IgD-negative memory B cell (primary cell): ENCODE measurements at regions not wholly inside any gene's neighbourhood (a gene's known extent, or its start where the extent isn't known, plus 50 kb on each side); places are given as distances from the start of the nearest gene placed in this dataset.

ENCODE experiments used
- H3K27ac Mint-ChIP-seq, 3 donors: one replicate each; pipeline ENCODE4 v1.8.0; 2020 to 2022; ENCODE audit warnings: mild to moderate bottlenecking in 3 of 3, mixed read lengths in 3 of 3, moderate library complexity in 1 of 3
- H3K27me3 Mint-ChIP-seq: one replicate; pipeline ENCODE4 v1.8.0; 2021; ENCODE audit warnings: mixed read lengths
- H3K36me3 Mint-ChIP-seq: one replicate; pipeline ENCODE4 v1.8.0; 2020; ENCODE audit warnings: mild to moderate bottlenecking, mixed read lengths
- H3K4me1 Mint-ChIP-seq, 3 donors: one replicate each; pipeline ENCODE4 v1.8.0; 2020 to 2022; ENCODE audit warnings: mixed read lengths in 3 of 3, mild to moderate bottlenecking in 1 of 3
- H3K4me3 Mint-ChIP-seq, 4 donors: one replicate each; pipeline ENCODE4 v1.8.0; 2020 to 2022; ENCODE audit warnings: mild to moderate bottlenecking in 4 of 4, mixed read lengths in 4 of 4, moderate library complexity in 3 of 4
- H3K9me3 Mint-ChIP-seq, 3 donors: one replicate each; pipeline ENCODE4 v1.8.0; 2020 to 2021; ENCODE audit warnings: mixed read lengths in 3 of 3, mild to moderate bottlenecking in 1 of 3

DNA sequence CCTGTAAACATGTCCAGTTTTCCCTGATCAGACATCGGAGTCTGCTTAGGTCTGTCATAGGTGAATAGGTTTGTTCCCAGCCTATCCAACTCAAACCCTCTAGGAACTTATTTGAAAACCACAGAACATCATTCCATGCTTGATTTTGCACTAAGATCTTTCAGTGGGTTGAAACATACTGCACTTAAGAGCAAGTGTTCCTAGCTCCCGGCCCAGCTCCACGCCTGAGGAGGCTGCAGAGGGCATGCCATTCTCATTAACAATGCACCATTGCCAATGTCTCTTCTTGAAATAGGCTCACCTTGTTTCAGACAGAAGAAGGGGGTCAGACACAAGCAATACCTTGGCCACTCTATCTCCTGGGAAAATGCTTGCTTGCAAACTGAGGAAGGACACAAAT is 78.0 kb upstream of the EGR2 start:
- no peaks in the 10 kb centered on the region for H3K9me3 Mint-ChIP-seq
- no peaks in the 10 kb centered on the region for H3K36me3 Mint-ChIP-seq
- H3K4me3 Mint-ChIP-seq, result no peak overlapping the region
- H3K27ac Mint-ChIP-seq, result no peak overlapping the region
- no peaks in the 10 kb centered on the region for H3K4me1 Mint-ChIP-seq
- peaks cover 3% of the 10 kb centered on the region for H3K27me3 Mint-ChIP-seq

DNA sequence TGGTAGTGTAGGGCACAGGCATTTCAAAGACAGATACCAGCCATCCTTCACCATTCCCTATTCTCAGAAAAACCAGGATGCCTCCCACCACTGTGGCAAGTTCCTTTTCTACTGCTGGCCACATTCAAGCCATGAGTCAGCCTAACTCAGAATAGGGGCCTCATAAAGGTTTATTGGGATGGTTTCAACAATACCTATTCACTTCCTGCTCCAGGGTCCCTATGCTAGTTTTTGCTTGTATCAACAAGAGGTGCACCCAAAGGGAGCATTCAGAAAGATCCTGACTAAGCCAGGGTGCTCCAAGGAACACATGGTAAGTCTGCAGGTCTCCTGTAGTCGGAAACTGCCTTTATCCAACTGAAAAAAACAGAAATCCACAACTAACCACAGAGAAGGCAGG is 76.9 kb upstream of the EGR2 start:
- H3K27ac Mint-ChIP-seq, result no peak overlapping the region
- peaks cover 2% of the 10 kb centered on the region for H3K27me3 Mint-ChIP-seq
- H3K9me3 Mint-ChIP-seq, result no peaks in the 10 kb centered on the region
- H3K4me3 Mint-ChIP-seq, result no peak overlapping the region
- no peaks in the 10 kb centered on the region for H3K36me3 Mint-ChIP-seq
- H3K4me1 Mint-ChIP-seq, result no peaks in the 10 kb centered on the region

DNA sequence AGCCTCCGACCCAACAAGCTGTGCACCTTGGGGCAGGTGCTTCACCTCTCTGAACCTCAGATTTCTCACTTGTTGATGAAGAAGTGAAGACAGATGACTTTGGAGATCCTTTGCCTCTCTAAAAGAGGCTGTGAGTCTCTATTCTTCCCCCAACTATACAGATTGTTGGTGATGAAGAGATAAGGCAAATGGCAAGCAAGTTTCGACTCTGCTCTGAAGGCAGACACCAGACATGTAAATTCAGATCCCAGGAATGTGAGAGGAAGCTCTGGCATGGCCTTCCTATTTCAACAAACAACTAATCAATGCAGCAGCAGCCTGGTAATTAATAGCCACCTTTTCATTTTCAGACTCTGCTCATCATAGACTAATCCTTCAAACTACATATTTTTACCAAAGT is 74.2 kb upstream of the EGR2 start:
- H3K9me3 Mint-ChIP-seq, result no peaks in the 10 kb centered on the region
- no peak overlapping the region for H3K27ac Mint-ChIP-seq
- H3K4me3 Mint-ChIP-seq, result no peak overlapping the region
- H3K36me3 Mint-ChIP-seq, result no peaks in the 10 kb centered on the region
- H3K4me1 Mint-ChIP-seq, result peaks cover 0 to 4% (median 0%) of the 10 kb centered on the region in 3 donors
- H3K27me3 Mint-ChIP-seq, result peaks cover 2% of the 10 kb centered on the region

DNA sequence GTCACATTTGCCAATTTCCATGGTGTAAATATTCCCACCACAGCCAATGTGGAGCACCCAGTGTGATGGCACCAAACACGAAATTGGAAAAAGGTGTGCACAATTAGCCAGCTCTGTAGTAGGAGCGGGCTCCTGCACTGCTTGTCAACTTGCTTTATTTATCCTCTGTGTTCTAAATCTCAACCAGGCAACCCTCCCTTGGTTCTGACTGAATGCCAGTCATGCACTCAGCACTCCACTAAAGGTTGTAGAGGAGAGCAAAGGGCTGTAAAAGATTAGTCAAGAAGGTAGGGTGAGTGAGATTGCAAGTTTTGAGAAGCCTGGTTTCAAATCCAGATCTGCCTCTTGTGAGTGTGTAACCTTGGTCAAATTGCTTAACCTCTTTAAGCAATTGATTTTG is 71.5 kb upstream of the EGR2 start:
- no peak overlapping the region for H3K27ac Mint-ChIP-seq
- no peaks in the 10 kb centered on the region for H3K36me3 Mint-ChIP-seq
- no peaks in the 10 kb centered on the region for H3K27me3 Mint-ChIP-seq
- peaks cover 0 to 5% (median 0%) of the 10 kb centered on the region in 3 donors for H3K4me1 Mint-ChIP-seq
- no peak overlapping the region for H3K4me3 Mint-ChIP-seq
- H3K9me3 Mint-ChIP-seq, result no peaks in the 10 kb centered on the region

DNA sequence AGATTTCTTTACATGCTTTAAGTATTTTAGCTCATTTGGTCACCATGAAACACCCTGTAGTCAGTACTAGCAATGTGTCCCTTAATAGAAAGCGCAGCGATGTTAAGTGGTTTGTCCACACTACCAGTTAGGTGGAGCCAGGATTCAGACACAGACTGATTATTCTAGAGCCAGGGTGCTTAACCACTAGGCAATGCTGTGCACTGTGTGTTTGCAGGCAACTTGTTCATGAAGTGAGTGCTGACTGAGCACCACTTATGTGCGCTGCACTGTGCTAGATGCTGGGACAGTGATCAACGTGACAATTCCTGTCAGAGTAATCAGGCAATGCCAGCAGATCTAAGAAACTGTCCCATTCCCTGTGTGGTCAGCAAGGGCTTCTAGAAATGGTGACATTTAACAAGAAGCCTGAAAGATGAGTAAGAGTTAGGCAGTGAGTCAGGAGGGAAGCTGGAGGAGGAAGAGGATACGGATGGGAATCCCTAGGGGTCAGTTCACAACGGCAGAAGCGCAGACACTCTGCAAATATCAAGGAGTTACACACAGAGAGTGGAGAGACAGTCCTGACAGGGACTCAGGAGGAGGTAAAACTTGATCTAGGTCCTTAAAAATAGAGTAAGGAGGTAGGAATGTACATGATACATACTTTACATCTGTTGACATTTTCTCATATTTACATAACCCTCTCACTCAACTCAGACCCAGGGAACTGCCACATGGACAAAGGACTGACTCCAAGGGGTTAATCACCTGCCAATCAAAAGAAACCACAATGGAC is 69.7 kb upstream of the EGR2 start:
- Mint-ChIP-seq H3K36me3 (no peaks in the 10 kb centered on the region), H3K27me3 (peaks cover 5% of the 10 kb centered on the region), H3K27ac (peak overlapping the region in 1 of 3 donors; percentile 40), H3K9me3 (no peaks in the 10 kb centered on the region), H3K4me1 (peaks cover 0 to 5% (median 0%) of the 10 kb centered on the region in 3 donors), H3K4me3 (no peak overlapping the region)

DNA sequence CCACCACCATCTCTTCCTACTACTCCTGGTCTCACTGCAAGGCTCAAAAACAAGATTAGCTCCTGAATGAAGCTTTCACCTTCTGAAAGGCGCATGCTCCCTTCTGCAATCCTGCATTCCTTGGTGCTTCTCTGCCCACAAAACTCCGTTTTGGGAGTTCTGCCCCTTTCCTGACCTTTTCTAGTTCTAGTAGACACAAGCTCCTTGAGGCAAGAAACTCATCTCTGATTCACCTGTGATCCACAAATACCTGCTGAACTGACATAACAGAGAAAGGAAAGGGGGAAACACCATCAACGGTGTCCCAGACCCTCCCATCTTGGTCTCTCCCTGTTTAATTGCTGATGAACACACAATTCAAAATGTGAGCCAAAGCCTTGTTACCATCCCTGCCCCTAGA is 64.0 kb upstream of the EGR2 start:
- peaks cover 5% of the 10 kb centered on the region for H3K27me3 Mint-ChIP-seq
- no peaks in the 10 kb centered on the region for H3K36me3 Mint-ChIP-seq
- peaks cover 0 to 1% (median 0%) of the 10 kb centered on the region in 3 donors for H3K4me1 Mint-ChIP-seq
- H3K9me3 Mint-ChIP-seq, result no peaks in the 10 kb centered on the region
- H3K27ac Mint-ChIP-seq, result no peak overlapping the region
- no peak overlapping the region for H3K4me3 Mint-ChIP-seq

DNA sequence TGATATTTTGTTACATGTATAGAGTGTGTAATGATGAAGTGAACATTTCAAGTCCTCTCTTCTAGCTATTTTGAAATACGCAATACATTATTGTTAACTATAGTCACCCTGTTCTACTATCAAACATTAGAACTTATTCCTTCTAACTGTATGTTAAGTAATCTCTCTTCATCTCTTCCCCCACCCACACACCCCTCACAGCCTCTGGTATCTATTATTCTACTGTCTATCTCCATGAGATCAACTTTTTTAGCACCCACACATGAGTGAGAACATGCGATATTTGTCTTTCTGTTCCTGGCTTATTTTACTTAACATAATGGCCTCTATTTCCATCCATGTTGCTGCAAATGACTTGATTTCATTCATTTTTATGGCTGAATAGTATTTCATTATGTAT is 57.7 kb upstream of the EGR2 start:
- H3K27ac Mint-ChIP-seq, result no peak overlapping the region
- no peaks in the 10 kb centered on the region for H3K36me3 Mint-ChIP-seq
- no peaks in the 10 kb centered on the region for H3K9me3 Mint-ChIP-seq
- H3K4me3 Mint-ChIP-seq, result no peak overlapping the region
- H3K27me3 Mint-ChIP-seq, result no peaks in the 10 kb centered on the region
- H3K4me1 Mint-ChIP-seq, result no peaks in the 10 kb centered on the region

DNA sequence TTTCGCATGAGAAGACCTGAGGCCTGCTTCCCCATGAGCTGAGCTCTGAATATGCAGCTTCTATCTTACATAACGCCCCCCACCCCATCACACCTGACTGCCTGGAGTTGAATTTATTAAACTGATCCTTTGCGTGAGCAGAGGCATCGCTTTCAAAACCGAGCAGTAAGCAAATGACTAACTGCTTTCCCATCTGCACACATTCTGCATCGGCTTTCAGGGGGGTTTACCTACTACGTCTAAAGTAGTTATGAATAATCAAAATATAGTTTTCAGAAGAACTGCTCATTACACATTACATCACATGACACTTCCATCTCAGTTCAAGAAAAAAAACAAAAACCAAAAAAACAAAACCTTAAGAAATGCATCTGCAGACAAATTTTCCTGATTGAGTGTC is 54.7 kb upstream of the EGR2 start:
- Mint-ChIP-seq H3K4me3 (no peak overlapping the region), H3K9me3 (no peaks in the 10 kb centered on the region), H3K27ac (no peak overlapping the region)

DNA sequence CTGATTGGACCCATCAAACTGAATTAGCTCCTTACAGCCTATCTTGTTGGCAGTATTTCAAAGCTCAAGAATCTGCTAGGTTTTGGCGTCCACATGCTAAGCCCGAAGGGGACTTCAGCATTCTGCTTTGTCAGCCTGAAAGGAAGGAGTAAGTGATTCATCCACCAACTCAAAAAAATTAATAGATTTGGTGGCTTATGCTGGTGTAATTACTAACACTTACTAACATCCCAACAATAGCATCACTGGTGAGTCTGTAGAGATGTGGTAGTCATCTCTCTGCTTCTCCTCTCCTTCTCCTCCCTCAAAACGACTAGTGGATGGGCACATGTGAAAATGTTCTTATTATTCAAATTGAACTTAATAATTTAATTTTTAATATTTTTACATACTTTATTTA is 53.8 kb upstream of the EGR2 start:
- Mint-ChIP-seq H3K4me1 (no peaks in the 10 kb centered on the region), H3K4me3 (no peak overlapping the region), H3K9me3 (no peaks in the 10 kb centered on the region), H3K27me3 (no peaks in the 10 kb centered on the region), H3K36me3 (no peaks in the 10 kb centered on the region), H3K27ac (no peak overlapping the region)

More for the DNA sequence above, 54.7 kb upstream of the EGR2 start:
- Mint-ChIP-seq H3K27me3 (no peaks in the 10 kb centered on the region), H3K36me3 (no peaks in the 10 kb centered on the region), H3K4me1 (no peaks in the 10 kb centered on the region)

DNA sequence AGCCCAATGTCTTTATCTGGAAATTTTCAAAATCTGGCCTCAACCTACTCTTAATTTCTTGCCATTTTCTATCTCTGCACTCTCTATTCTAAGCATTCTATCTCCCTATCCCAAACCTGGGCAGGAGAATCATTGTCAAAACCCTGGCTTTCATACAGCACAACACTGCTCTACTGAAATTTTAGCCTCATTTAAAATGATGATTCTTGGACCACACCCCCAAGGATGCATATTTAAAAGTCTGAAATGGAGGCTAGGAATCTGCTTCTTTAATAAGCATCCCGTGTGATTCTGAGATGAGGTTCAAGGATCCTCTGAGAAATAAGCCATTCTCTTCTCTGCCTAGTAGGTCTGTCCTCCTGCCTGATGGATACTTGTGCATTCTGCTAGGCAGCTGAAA is 50.8 kb upstream of the EGR2 start:
- Mint-ChIP-seq H3K4me1 (peaks cover 0 to 4% (median under 1%) of the 10 kb centered on the region in 3 donors), H3K27ac (no peak overlapping the region), H3K9me3 (no peaks in the 10 kb centered on the region), H3K36me3 (peaks cover 2% of the 10 kb centered on the region), H3K27me3 (no peaks in the 10 kb centered on the region), H3K4me3 (no peak overlapping the region)

DNA sequence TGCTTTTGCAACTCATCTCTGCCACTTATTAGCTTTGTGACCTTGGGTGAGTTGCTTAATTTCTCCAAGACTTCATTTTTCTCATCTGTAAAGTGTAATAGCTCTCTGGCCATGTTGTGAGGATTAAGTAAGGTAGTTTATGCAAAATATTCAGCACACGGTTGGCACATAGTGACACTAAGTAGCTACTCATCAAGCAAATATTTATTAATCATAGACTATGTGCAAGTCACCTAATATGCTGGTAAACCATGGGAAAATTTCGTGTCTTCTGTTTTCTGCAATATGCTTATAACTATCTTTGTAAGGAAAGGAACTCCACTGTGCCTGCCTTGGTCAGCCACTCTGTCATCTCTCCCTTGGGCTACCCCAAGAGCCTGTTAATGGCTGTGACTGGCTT is 50.3 kb upstream of the EGR2 start:
- Mint-ChIP-seq H3K4me1 (peaks cover 0 to 7% (median 1%) of the 10 kb centered on the region in 3 donors), H3K27me3 (no peaks in the 10 kb centered on the region), H3K27ac (no peak overlapping the region), H3K9me3 (no peaks in the 10 kb centered on the region), H3K4me3 (no peak overlapping the region), H3K36me3 (peaks cover 3% of the 10 kb centered on the region)
